ENCODE measurements at regions not wholly inside any gene's neighbourhood (a gene's known extent, or its start where the extent isn't known, plus 50 kb on each side); places are given as distances from the start of the nearest gene placed in this dataset.

DNA sequence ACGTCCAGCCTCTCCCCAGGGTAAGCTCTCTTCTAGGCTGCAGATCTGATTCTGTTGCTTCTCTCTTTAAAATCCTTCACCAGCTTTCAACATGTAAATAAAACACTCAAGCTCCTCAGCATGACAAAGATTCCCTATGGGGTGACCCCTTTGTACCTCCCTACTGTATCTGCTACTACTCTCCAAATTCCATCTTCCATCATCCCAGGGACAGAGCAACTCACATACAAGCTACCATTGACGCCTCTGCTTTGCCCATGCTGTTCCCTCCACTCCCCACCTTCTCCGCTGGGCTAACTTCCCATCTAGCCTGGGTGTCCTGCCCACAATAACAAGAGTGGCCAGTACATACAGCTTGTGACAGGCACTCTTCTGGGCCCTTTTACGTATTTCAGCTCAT, 207.5 kb upstream of the ZBED5 start:
- no peak for DNase-seq
- Histone ChIP-seq H3K4me3 (no peak overlapping the region), H3K9me3 (no peaks in the 10 kb centered on the region), H3K27me3 (no peaks in the 10 kb centered on the region), H3K4me1 (no peaks in the 10 kb centered on the region), H3K36me3 (no peaks in the 10 kb centered on the region), H3K27ac (no peak overlapping the region)
- TF ChIP-seq EP300 (IDR thresholded peaks at IDR 0.05) (no peak), POLR2A (IDR thresholded peaks at IDR 0.05) (no peak), CTCF (IDR thresholded peaks at IDR 0.05) (no peak)
- WGBS, 5 donors, result 72 to 82% (median 79%) methylated on average over 4 of the region's 4 CpGs
- intact Hi-C loops (cut with DNase I; ENCODE audit: low total_unique reads), result no loop called here

DNA sequence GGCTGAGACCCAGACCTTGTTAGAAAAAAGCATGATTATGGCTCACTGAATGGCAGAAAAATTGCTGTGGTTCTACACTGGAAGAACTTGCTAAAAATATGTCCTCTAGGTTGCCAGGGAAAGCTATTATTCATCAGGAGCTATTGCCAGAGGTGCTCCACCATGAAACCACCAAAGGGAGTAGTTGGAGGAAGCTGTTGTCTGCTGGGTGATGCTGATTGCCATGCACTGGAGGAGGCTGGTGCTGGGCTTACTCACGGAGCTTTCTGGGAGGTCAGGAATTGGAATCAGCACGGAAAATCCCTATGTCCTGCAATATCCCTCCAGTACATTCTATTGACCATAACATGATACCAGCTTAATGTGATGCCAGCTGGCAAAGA, 199.6 kb upstream of the ZBED5 start:
- TF ChIP-seq POLR2A (IDR thresholded peaks at IDR 0.05) (no peak), POLR2AphosphoS5 (IDR thresholded peaks at IDR 0.05) (no peak), CTCF (IDR thresholded peaks at IDR 0.05) (no peak), EP300 (IDR thresholded peaks at IDR 0.05) (no peak)
- Histone ChIP-seq H3K27ac (no peak overlapping the region), H3K4me3 (no peak overlapping the region), H3K4me1 (no peaks in the 10 kb centered on the region), H3K9me3 (peaks cover 0 to 34% (median 24%) of the 10 kb centered on the region in 4 donors), H3K27me3 (no peaks in the 10 kb centered on the region), H3K36me3 (no peaks in the 10 kb centered on the region)
- WGBS, 5 donors, result 87 to 100% (median 87%) methylated on average over 2 of the region's 2 CpGs
- intact Hi-C loops (cut with DNase I; ENCODE audit: low total_unique reads), result no loop called here
- DNase-seq, result no peak

GRCh38 chr11:11056749-11057471, 199.1 kb upstream of the ZBED5 start:
- H3K4me1 ChIP-seq, result no peaks in the 10 kb centered on the region
- intact Hi-C loops (cut with DNase I; ENCODE audit: low total_unique reads), result no loop called here
- H3K9me3 ChIP-seq, result peaks cover 0 to 34% (median 24%) of the 10 kb centered on the region in 4 donors
- 86 to 92% (median 89%) methylated on average over 2 of the region's 2 CpGs for WGBS, 5 donors
- no peak overlapping the region for H3K27ac ChIP-seq
- TF ChIP-seq POLR2AphosphoS5 (IDR thresholded peaks at IDR 0.05) (no peak), EP300 (IDR thresholded peaks at IDR 0.05) (no peak), POLR2A (IDR thresholded peaks at IDR 0.05) (no peak), CTCF (IDR thresholded peaks at IDR 0.05) (no peak)
- H3K27me3 ChIP-seq, result no peaks in the 10 kb centered on the region
- no peak overlapping the region for H3K4me3 ChIP-seq
- DNase-seq, result no peak
- H3K36me3 ChIP-seq, result no peaks in the 10 kb centered on the region

- Histone ChIP-seq H3K9me3 (peaks cover 0 to 34% (median 24%) of the 10 kb centered on the region in 4 donors), H3K4me1 (no peaks in the 10 kb centered on the region), H3K4me3 (no peak overlapping the region), H3K27ac (no peak overlapping the region), H3K36me3 (no peaks in the 10 kb centered on the region), H3K27me3 (no peaks in the 10 kb centered on the region)
- no peak for TF ChIP-seq CTCF (IDR thresholded peaks at IDR 0.05)
- TF ChIP-seq POLR2AphosphoS5 (IDR thresholded peaks at IDR 0.05), result no peak
- TF ChIP-seq EP300 (IDR thresholded peaks at IDR 0.05), result no peak
- TF ChIP-seq POLR2A (IDR thresholded peaks at IDR 0.05), result no peak
- intact Hi-C loops (cut with DNase I; ENCODE audit: low total_unique reads), result no loop called here
- 57 to 68% (median 65%) methylated on average over 1 of the region's 1 CpG for WGBS, 5 donors
- DNase-seq, result no peak
Observed at GRCh38 chr11:11056316-11056715, 198.5 kb upstream of the ZBED5 start.

Data from stomach (tissue), 8 donors.